H1 (cell line): ENCODE measurements at regions not wholly inside any gene's neighbourhood (a gene's known extent, or its start where the extent isn't known, plus 50 kb on each side); places are given as distances from the start of the nearest gene placed in this dataset.

Experiments
- CTCF ChIA-PET: fragments of 300-600 bp; sonication (Branson Sonifier 250); formaldehyde crosslinking; loops from one replicate; lab custom pipeline; 2021; ENCODE audit not compliant: partially characterized antibody; lab: Charles Lee
- POLR2A ChIA-PET: fragments of 300-600 bp; sonication (Branson Sonifier 250); formaldehyde crosslinking; loops from one replicate; lab custom pipeline; 2021; ENCODE audit warnings: inconsistent platforms; ENCODE audit not compliant: partially characterized antibody; lab: Charles Lee
- DNase-seq, 2 experiments: peaks; one replicate each; pipeline versions ENCODE4 v3.0.0 to v3.0.0-alpha.2; 2010 to 2022; ENCODE audit warnings: low spot score in 2 of 2, low read depth in 1 of 2, mixed read lengths in 1 of 2
- FAIRE-seq: peaks from 2 replicates; lab custom pipeline; 2011; peaks lifted over from hg19 to GRCh38; lab: Jason Lieb, UNC
- H2AFZ ChIP-seq: 2 replicates; pipeline ENCODE4 v1.8.1; 2012; ENCODE audit warnings: low read length, inconsistent platforms
- H2AK5ac ChIP-seq: 2 replicates; pipeline ENCODE4 v1.6.1; 2013; ENCODE audit warnings: low read depth, low read length
- H2BK120ac ChIP-seq: replicated peaks from 2 replicates; pipeline ENCODE3; 2013; ENCODE audit warnings: low read depth, low read length, inconsistent platforms
- H2BK12ac ChIP-seq: 2 replicates; pipeline ENCODE4 v1.6.1; 2013; ENCODE audit warnings: low read depth, low read length
- H2BK15ac ChIP-seq: 2 replicates; pipeline ENCODE4 v1.6.1; 2013; ENCODE audit warnings: low read length
- H2BK20ac ChIP-seq: 2 replicates; pipeline ENCODE4 v1.6.1; 2013; ENCODE audit warnings: low read length
- H2BK5ac ChIP-seq: 2 replicates; pipeline ENCODE4 v1.6.1; 2013; ENCODE audit warnings: low read depth, low read length
- H3K14ac ChIP-seq: 2 replicates; pipeline ENCODE4 v1.6.1; 2013; ENCODE audit warnings: inconsistent platforms; ENCODE audit not compliant: insufficient read length
- H3K18ac ChIP-seq: 2 replicates; pipeline ENCODE4 v1.6.1; 2013; ENCODE audit warnings: low read length; ENCODE audit errors: extremely low read depth
- H3K23ac ChIP-seq: 2 replicates; pipeline ENCODE4 v1.6.1; 2013; ENCODE audit warnings: inconsistent platforms; ENCODE audit not compliant: insufficient read length
- H3K23me2 ChIP-seq: 2 replicates; pipeline ENCODE4 v1.6.1; 2013; ENCODE audit warnings: low read depth, low read length
- H3K27ac ChIP-seq: 2 replicates; pipeline ENCODE4 v1.6.1; 2011; ENCODE audit warnings: low read depth, low read length, inconsistent platforms
- H3K27me3 ChIP-seq, 4 experiments: replicated peaks in 1 of 4; 1 replicate in 1 of 4; 2 replicates in 3 of 4; pipeline versions ENCODE4 v1.6.1 to v1.8.1; 2011 to 2013; ENCODE audit warnings: low read length in 3 of 4, mild to moderate bottlenecking in 3 of 4, inconsistent platforms in 2 of 4, mixed read lengths in 2 of 4, moderate library complexity in 1 of 4; ENCODE audit not compliant: control insufficient read depth in 3 of 4, insufficient read depth in 3 of 4; ENCODE audit errors: extremely low read depth in 1 of 4
- H3K36me3 ChIP-seq, 4 experiments: 2 replicates each; pipeline versions ENCODE4 v1.6.1 to v1.8.1; 2011 to 2013; ENCODE audit warnings: mild to moderate bottlenecking in 4 of 4, low read length in 3 of 4, moderate library complexity in 2 of 4, control low read depth in 1 of 4, inconsistent platforms in 1 of 4; ENCODE audit not compliant: insufficient read depth in 4 of 4, control insufficient read depth in 2 of 4
- H3K4ac ChIP-seq: replicated peaks from 2 replicates; pipeline ENCODE3; 2013; ENCODE audit warnings: low read length, low read depth, mixed read lengths, inconsistent platforms; ENCODE audit not compliant: insufficient read length
- H3K4me1 ChIP-seq, 4 experiments: replicated peaks in 1 of 4; 1 replicate in 1 of 4; 2 replicates in 3 of 4; pipeline versions ENCODE4 v1.6.1 to v1.8.1; 2011 to 2013; ENCODE audit warnings: low read length in 3 of 4, inconsistent platforms in 2 of 4, mixed read lengths in 1 of 4; ENCODE audit not compliant: insufficient read depth in 4 of 4, control insufficient read depth in 3 of 4
- H3K4me2 ChIP-seq, 2 experiments: 2 replicates each; pipeline versions ENCODE4 v1.6.1 to v1.8.1; 2011 to 2013; ENCODE audit warnings: low read depth in 2 of 2, low read length in 2 of 2, control low read depth in 1 of 2, inconsistent platforms in 1 of 2, mild to moderate bottlenecking in 1 of 2; ENCODE audit not compliant: insufficient read depth in 1 of 2
- H3K4me3 ChIP-seq, 4 experiments: fragments of 200-600, 300-600 bp in 1 of 4; sonication (generic), shearing (Covaris generic), sonication (Bioruptor Twin) in 1 of 4; 2 replicates each; pipeline versions ENCODE4 v1.5.1 to v1.8.1; 2011 to 2016; ENCODE audit warnings: low read length in 4 of 4, low read depth in 3 of 4, control low read depth in 2 of 4, inconsistent platforms in 2 of 4, mild to moderate bottlenecking in 2 of 4, mixed read lengths in 1 of 4, moderate library complexity in 1 of 4; ENCODE audit not compliant: insufficient read depth in 2 of 4; ENCODE audit errors: extremely low read depth in 1 of 4
- H3K56ac ChIP-seq: replicated peaks from 2 replicates; pipeline ENCODE3; 2013; ENCODE audit warnings: low read depth, mild to moderate bottlenecking, mixed read lengths, low read length, inconsistent platforms; ENCODE audit not compliant: insufficient read length
- H3K79me1 ChIP-seq: 2 replicates; pipeline ENCODE4 v1.6.1; 2013; ENCODE audit warnings: low read depth, low read length, control low read depth
- H3K79me2 ChIP-seq, 2 experiments: 2 replicates each; pipeline versions ENCODE4 v1.6.1 to v1.8.1; 2012 to 2013; ENCODE audit warnings: low read length in 2 of 2, mild to moderate bottlenecking in 2 of 2, inconsistent platforms in 1 of 2; ENCODE audit not compliant: insufficient read depth in 2 of 2, control insufficient read depth in 1 of 2
- H3K9ac ChIP-seq, 4 experiments: replicated peaks in 1 of 4; 1 replicate in 1 of 4; 2 replicates in 3 of 4; pipeline versions ENCODE4 v1.6.1 to v1.8.1; 2011 to 2013; ENCODE audit warnings: low read depth in 3 of 4, low read length in 3 of 4, control low read depth in 2 of 4, mild to moderate bottlenecking in 2 of 4, moderate library complexity in 2 of 4, inconsistent platforms in 1 of 4; ENCODE audit errors: extremely low read depth in 1 of 4
- H3K9me3 ChIP-seq, 2 experiments: 2 replicates each; pipeline versions ENCODE4 v1.6.1 to v1.8.1; 2012 to 2013; ENCODE audit warnings: mild to moderate bottlenecking in 2 of 2, moderate library complexity in 2 of 2, control low read depth in 1 of 2, inconsistent platforms in 1 of 2, low read depth in 1 of 2, low read length in 1 of 2, mixed read lengths in 1 of 2; ENCODE audit not compliant: insufficient read depth in 2 of 2
- H4K20me1 ChIP-seq, 2 experiments: replicated peaks in 1 of 2; 2 replicates each; pipeline versions ENCODE3 to v1.8.1; 2011 to 2013; ENCODE audit warnings: inconsistent platforms in 2 of 2, low read length in 2 of 2, mild to moderate bottlenecking in 1 of 2; ENCODE audit not compliant: insufficient read depth in 2 of 2, control insufficient read depth in 1 of 2
- H4K5ac ChIP-seq: 2 replicates; pipeline ENCODE4 v1.6.1; 2013; ENCODE audit warnings: low read length, low read depth, mixed read lengths, inconsistent platforms; ENCODE audit not compliant: insufficient read length
- H4K8ac ChIP-seq: 2 replicates; pipeline ENCODE4 v1.8.0; 2013; ENCODE audit warnings: mild to moderate bottlenecking, moderate library complexity, low read length, inconsistent platforms; ENCODE audit not compliant: insufficient read depth; ENCODE audit errors: extremely low read depth
- H4K91ac ChIP-seq: replicated peaks from 2 replicates; pipeline ENCODE3; 2013; ENCODE audit warnings: low read length, mixed read lengths, inconsistent platforms; ENCODE audit not compliant: insufficient read length
- KDM4A ChIP-seq: IDR thresholded peaks from one replicate; pipeline ENCODE4 v1.7.1; 2012; ENCODE audit warnings: low read depth, mild to moderate bottlenecking, moderate library complexity, low read length, inconsistent platforms; ENCODE audit not compliant: severe bottlenecking
- POLR2AphosphoS5 ChIP-seq: IDR thresholded peaks from 2 replicates; pipeline ENCODE4 v1.6.1; 2011; ENCODE audit warnings: low read depth, low read length
- TAF1 ChIP-seq: IDR thresholded peaks from 2 replicates; pipeline ENCODE4 v1.6.1; 2011; ENCODE audit warnings: mild to moderate bottlenecking, low read depth, low read length
- WGBS, 2 experiments: shearing (Covaris generic) in 1 of 2; methylation state at CpG; one replicate each; pipeline versions ENCODE4 v1.1.6 to v1.1.7; 2013 to 2015; ENCODE audit warnings: low lambda C conversion rate in 2 of 2, mixed read lengths in 2 of 2, inconsistent platforms in 1 of 2, low coverage in 1 of 2, missing lambda C conversion rate in 1 of 2; ENCODE audit not compliant: insufficient replicate concordance in 2 of 2, insufficient coverage in 1 of 2, insufficient read length in 1 of 2; ENCODE audit errors: extremely low coverage in 1 of 2, missing lambda C conversion rate in 1 of 2; 5-methylcytosine and 5-hydroxymethylcytosine counted together

- DNase-seq = no peak
- no peak overlapping the region for H2BK15ac ChIP-seq
- 84% methylated on average over 1 of the region's 1 CpG; no CpG with 5 or more reads in 1 of the 2 experiments for WGBS, 2 experiments
- H3K23ac ChIP-seq = no peak overlapping the region
- no peak overlapping the region for H3K4me3 ChIP-seq
- no peak for FAIRE-seq
- H4K91ac ChIP-seq = no peak overlapping the region
- no peaks in the 10 kb centered on the region; a peak in 1 of 8 replicates for H3K36me3 ChIP-seq
- H2AFZ ChIP-seq = no peak overlapping the region
- peaks cover 0 to 2% (median 0%) of the 10 kb centered on the region in 4 experiments; a peak in 2 of 7 replicates for H3K27me3 ChIP-seq
- no peak overlapping the region for H2AK5ac ChIP-seq
- POLR2A ChIA-PET = interaction anchor here (1.0 kb wide), 2 partner anchors 18 to 75 kb away, joined by 3 to 4 read pairs; no protein-coding TSS in a partner anchor
- H4K20me1 ChIP-seq = no peaks in the 10 kb centered on the region
- no peak overlapping the region for H3K27ac ChIP-seq
- no peak overlapping the region for H4K5ac ChIP-seq
- CTCF ChIA-PET = interaction anchor here (0.6 kb wide), 1 partner anchor 1789 kb away, joined by 3 read pairs; no protein-coding TSS in a partner anchor
- no peak overlapping the region for H2BK120ac ChIP-seq
- no peak overlapping the region for H3K18ac ChIP-seq
- no peak overlapping the region for H3K56ac ChIP-seq
- no peaks in the 10 kb centered on the region for H3K9me3 ChIP-seq
- H3K9ac ChIP-seq = no peak overlapping the region
- TF ChIP-seq TAF1 = no peak
- TF ChIP-seq KDM4A = no peak
- TF ChIP-seq POLR2AphosphoS5 = no peak
- peaks cover 0 to 4% (median 0%) of the 10 kb centered on the region in 4 experiments; a peak in 1 of 7 replicates for H3K4me1 ChIP-seq
- H3K23me2 ChIP-seq = no peaks in the 10 kb centered on the region
- H2BK5ac ChIP-seq = no peak overlapping the region
- no peaks in the 10 kb centered on the region for H3K79me1 ChIP-seq
- H3K4me2 ChIP-seq = no peak overlapping the region
- no peak overlapping the region for H2BK12ac ChIP-seq
- no peak overlapping the region for H2BK20ac ChIP-seq
- no peaks in the 10 kb centered on the region for H3K79me2 ChIP-seq
- H4K8ac ChIP-seq = no peak overlapping the region
- no peak overlapping the region for H3K4ac ChIP-seq
- no peak overlapping the region for H3K14ac ChIP-seq
Observed at GRCh38 chr6:71393981-71394432, 105.4 kb downstream of the OGFRL1 start.
